HT1080 (cell line): ENCODE measurements at regions not wholly inside any gene's neighbourhood (a gene's known extent, or its start where the extent isn't known, plus 50 kb on each side); places are given as distances from the start of the nearest gene placed in this dataset.

Experiments
- DNase-seq: peaks from one replicate; pipeline ENCODE4 v3.0.0-alpha.2; 2015; ENCODE audit warnings: low read depth

DNA sequence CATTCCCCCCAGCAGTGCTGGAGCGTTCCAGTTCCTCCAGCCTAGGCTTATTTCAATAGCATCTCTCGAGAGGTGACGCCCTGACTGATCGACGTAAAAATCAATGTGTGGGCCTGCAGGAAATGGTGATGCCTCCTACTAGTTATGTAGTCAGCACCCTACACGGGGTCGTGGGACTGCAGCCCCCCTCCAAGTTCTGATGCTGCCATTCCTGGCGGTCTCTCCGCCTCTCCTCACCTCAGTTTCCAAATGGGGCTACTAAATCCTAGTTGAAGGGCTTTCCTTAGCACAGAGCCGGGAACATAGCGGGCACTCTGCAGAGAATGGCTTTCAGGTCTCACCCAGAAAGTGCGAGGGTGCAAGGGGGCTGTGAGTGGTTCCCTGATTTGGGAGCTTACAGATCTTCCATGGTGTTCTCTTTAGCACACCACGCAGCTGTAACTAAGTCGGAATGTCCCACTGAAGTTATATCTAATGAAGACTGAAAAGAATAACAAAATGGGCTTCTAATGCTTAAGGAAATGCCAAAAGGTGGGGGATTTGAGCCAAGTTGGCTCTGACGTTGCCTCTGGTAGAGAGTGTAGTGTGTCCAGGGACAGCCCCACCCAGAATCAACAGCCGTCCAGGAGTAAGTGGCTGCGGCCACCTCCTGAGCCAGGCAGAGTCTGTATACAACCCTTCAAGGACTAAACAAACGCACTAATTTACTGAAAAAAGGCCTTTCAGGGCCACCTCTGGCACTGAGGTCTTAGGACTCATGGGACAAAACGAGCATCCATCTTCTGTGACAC, 299.7 kb upstream of the FOXF1 start:
- DNase-seq: no peak

DNA sequence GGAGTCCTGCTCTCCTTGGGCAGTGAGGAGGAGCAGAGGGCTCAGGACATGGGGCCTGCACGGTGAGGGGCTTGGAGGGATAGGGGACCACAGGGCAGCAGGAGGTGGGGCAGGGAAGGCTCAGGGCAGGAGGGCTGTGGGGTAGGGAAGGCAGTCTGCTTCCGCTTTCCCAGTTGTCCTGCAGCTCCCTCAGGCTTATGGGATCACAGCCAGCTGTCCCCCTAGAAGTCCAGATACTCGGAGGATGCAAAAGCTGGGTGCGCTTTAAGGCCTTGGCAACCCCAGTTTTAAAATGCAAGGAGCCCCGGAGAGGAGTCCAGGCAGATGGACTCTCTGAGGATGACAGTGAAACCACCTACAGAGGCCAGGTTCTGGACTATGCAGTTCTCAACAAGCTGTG, 299.1 kb upstream of the FOXF1 start:
- no peak for DNase-seq

DNA sequence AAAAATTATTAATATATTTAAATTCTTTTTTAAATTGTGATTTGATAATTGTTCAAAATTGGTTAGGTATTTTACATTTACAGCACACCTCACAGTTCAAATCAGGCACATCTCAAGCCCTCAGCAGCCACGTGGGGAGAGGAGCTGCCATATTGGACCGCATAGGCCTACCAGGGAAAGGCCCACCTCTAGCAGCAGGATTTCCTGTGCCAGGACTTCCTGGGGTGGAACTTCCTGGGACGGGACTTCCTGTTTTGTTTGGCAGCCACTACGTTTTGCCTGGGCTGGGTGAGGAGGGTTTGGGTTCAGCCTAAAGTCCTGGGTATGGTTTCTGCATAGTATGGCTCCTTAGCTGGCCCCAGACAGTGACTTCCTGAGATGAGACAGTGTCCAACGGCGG, 298.5 kb upstream of the FOXF1 start:
- no peak for DNase-seq

DNA sequence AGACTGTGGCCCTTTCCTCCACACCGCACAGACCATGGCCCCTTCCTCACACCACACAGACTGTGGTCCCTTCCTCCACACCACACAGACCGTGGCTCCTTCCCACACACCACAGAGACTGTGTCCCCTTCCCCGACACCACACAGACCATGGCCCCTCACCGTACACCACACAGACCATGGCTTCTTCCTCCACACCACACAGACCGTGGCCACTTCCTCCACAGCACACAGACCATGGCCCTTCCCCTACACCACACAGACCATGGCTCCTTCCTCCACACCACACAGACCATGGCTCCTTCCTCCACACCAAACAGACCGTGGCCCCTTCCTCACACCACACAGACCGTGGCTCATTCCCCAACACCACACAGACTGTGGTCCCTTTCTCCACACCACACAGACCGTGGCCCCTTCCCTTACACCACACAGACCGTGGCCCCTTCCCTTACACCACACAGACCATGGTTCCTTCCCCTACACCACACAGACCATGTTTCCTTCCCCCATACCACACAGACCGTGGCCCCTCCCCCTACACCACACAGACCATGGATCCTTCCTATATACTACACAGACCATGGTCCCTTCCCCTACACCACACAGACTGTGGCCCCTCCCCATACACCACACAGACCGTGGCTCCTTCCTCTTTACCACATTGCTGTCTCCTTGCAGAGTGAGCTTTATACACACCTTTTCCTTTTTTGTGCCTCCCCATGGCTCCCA, 297.5 kb upstream of the FOXF1 start:
- DNase-seq: no peak

- no peak for DNase-seq
Observed at GRCh38 chr16:86213437-86214205, 296.7 kb upstream of the FOXF1 start.

- no peak for DNase-seq
Observed at GRCh38 chr16:86214326-86215232, 295.7 kb upstream of the FOXF1 start.

DNA sequence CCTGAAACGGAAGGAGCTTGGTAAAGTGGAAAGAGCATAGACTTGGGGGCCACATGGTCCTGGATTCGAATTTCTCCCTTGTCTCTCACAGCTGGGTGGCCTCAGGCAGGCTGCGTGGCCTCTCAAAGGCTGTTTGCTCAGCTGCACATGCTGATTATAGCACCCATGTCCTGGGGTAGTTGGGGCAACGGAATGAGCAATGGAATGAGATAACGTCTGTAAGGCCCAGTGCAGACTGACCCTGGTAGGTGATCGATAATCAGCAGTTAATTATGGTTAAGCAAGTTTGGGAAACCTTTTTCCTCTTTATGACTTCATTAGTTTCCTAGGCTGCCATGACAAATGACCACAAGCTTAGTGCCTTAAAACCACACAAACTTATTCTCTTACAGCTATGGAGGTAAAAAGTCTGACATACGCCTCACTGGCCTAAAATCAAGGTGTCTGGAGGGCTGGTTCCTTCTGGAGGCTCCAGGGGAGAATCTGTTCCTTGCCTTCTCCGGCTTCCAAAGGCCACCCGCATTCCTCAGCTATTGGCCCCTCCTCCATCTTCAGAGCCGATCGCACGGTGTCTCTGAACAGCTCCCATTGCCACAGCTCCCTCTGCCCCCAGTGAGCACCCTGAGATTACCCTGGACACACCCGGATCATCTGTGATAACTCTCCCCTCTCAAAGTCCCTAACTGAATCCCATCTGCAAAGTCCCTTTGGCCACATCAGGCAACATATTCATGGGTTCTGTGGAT, 294.9 kb upstream of the FOXF1 start:
- no peak for DNase-seq

- DNase-seq: no peak
Observed at GRCh38 chr16:86215979-86216585, 294.2 kb upstream of the FOXF1 start.

- no peak for DNase-seq
Observed at GRCh38 chr16:86216591-86216990, 293.7 kb upstream of the FOXF1 start.

DNA sequence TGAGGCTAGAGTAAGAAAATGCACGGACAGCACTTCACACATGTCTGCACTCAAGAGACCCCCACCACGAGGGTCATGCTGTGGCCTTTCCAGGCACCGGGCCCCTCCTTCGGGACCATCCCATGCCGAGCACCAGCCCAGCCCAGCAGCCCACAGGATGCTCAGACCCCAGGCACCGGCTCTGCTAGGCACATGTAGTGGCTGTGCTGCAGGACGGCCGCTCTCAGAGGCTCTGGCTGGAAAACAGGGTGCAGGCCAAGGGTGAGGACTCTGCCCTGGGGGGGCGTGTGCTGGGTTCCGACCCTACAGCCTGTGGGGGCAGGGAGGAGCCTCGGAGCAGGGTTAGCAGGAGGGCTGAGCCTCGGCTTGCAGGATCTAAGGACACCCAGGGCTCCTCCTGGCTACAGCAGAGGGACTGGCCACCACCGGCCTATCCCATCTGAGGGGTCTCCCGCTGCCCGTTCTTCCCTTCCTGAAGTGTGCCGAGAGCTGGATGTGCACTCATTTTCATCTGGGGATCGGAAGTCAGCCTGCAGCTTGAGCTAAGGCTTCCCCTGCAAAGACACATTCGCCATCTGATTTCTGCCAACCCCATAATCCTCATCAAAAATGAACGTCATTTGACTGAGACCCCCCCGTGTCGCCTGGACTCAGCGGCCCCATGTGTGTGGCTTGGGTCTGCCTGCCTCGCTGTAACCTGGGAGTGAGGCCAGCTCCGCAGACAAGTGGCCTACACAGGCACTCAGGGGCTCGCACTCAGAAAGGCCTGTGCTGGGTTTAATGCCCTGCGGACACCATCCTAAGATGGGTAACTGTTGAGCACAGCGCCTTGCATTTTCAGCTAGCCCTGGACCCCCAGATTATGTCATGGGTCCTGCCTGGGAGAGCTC, 293.1 kb upstream of the FOXF1 start:
- DNase-seq: no peak

DNA sequence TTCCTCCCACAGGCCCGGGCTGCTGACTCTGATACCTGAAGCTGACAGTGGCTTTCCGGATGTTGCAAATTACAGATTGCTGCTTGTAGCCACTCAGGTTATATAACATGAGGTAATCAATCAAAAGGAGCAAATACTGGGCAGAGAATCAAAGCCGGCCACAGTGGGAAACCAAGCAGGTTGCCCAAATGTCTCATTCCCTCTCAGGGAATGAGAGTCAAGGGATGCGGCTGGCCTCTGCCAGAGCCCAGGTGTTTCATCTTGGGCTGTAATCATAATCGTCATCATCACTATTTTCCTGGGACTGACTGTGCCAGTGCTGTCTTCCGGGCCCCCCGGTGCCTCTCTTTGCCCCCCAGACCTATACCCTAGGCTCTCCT, 292.4 kb upstream of the FOXF1 start:
- DNase-seq: no peak

DNA sequence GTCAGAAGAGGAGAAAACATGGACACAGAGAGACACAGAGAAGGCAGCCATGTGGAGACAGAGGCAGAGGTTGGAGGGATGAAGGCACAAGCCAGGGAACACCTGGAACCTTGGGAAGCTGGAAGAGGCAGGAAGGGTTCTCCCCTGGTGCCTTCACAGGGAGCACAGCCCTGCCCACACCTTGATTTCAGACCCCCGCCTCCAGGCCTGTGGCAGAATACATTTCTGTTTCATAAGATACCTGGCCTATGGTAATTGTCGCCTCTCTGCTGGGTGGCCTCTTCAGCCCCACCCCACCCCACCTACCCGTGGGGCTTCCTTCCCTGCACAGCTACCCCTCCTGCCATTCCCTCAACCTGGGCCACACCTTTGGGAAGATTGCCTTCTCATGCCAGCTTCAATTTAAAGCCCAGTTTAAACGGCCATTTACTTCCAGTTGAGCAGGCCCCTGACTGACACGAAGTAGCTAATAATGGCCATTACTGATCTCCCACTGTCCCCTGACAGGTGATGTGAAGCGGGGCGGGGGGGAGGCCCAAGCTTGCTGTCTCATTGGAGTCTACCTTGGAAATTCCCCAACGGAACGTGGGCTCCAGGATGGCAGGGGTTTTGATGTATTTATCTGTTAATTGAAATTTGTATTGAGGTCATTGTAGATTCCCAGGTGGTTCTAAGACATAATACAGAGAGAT, 291.7 kb upstream of the FOXF1 start:
- no peak for DNase-seq

- no peak for DNase-seq
Observed at GRCh38 chr16:86219655-86220445, 290.5 kb upstream of the FOXF1 start.

- no peak for DNase-seq
Observed at GRCh38 chr16:86220561-86220960, 289.8 kb upstream of the FOXF1 start.

GRCh38 chr16:86221085-86221484, 289.2 kb upstream of the FOXF1 start:
- no peak for DNase-seq

DNA sequence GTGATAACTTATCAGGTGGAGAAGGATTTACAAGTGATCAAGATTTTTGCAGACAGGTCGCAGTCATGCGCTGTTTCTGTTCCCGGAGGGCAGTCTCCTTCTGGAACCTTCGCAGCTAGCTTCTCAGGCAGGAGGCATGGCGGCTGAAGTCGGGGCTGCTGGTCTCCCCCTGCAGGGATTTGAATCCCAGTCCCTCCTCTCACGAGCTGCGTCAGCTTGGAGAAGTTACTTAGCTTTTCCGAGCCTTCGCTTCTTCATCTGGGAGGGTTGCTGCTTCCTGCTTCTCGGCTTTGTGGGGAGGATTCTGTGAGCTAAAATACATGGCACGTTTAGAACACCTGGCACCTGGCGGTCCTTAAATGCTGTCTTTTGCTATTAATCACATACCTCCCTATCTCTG, 287.8 kb upstream of the FOXF1 start:
- DNase-seq: no peak

GRCh38 chr16:86222965-86223551, 287.3 kb upstream of the FOXF1 start:
- DNase-seq: no peak
